Pancreas (tissue), 10 donors: ENCODE measurements at regions not wholly inside any gene's neighbourhood (a gene's known extent, or its start where the extent isn't known, plus 50 kb on each side); places are given as distances from the start of the nearest gene placed in this dataset.

ENCODE experiments used
- ATAC-seq, 4 donors: fragments of 200-7000 bp; cut with Tn5 transposase; one replicate each; pipeline versions ENCODE4 v1.8.0 to v1.9.1; 2020; ENCODE audit warnings: mild to moderate bottlenecking in 4 of 4, moderate library complexity in 4 of 4
- DNase-seq, 6 donors: peaks; one replicate each; pipeline ENCODE4 v3.0.0-alpha.2; 2020
- FAIRE-seq: peaks from 2 replicates; lab custom pipeline; 2012; peaks lifted over from hg19 to GRCh38; lab: Jason Lieb, UNC
- H3K27ac ChIP-seq, 4 donors: fragments of 200-600 bp; sonication (generic); 1 replicate in 3 of 4; 2 replicates in 1 of 4; pipeline versions ENCODE4 v1.5.0 to v1.8.0; 2020
- H3K27me3 ChIP-seq, 4 donors: fragments of 200-600 bp; one replicate each; pipeline ENCODE4 v1.8.0; 2021
- H3K36me3 ChIP-seq, 3 donors: fragments of 200-600 bp; sonication (generic) in 1 of 3; one replicate each; pipeline versions ENCODE4 v1.5.0 to v1.8.0; 2020 to 2021
- H3K4me1 ChIP-seq, 3 donors: fragments of 200-600 bp; one replicate each; pipeline ENCODE4 v1.8.0; 2021
- H3K4me3 ChIP-seq, 4 donors: fragments of 200-600 bp; sonication (generic) in 2 of 4; one replicate each; pipeline versions ENCODE4 v1.5.0 to v1.8.0; 2020 to 2021
- H3K9me3 ChIP-seq, 4 donors: fragments of 200-600 bp; one replicate each; pipeline ENCODE4 v1.8.0; 2021
- WGBS, 2 donors: extraction: QIAGEN DNeasy Blood & Tissue Kit; methylation state at CpG; one replicate each; pipeline ENCODE4 v1.1.7; 2013; 5-methylcytosine and 5-hydroxymethylcytosine counted together
- intact Hi-C, 3 donors: fragments of 100-400 bp; cut with DNase I; formaldehyde crosslinking; loops; one replicate each; pipeline versions ENCODE4 v1.11.1 to v1.14.2; 2022
- TF ChIP-seq, protein P1 (sequence below), 4 donors: fragments of 200-600 bp; sonication (generic) in 3 of 4; IDR thresholded peaks; one replicate each; pipeline versions ENCODE4 v1.5.0 to v1.8.0; 2021; ENCODE audit warnings: antibody characterized with exemption in 4 of 4
- donor health status: healthy with polysubstance abuse.
- donor health status: DM: no; HTN: no; CAD: no; lungs with moderate emphysema.
- donor health status: DM: no; HTN: no; CAD: no.
- donor health status: control.
- donor health status: control.
- donor health status: Bipolar disorder and iron deficiency.
- donor health status: DM: yes; HTN: yes; CAD: no.
- donor health status: DM: no; HTN: no; CAD: no.
- donor health status: DM: no; HTN: no; CAD: no.
- donor health status: DM: yes; HTN: yes; CAD: no.

DNA sequence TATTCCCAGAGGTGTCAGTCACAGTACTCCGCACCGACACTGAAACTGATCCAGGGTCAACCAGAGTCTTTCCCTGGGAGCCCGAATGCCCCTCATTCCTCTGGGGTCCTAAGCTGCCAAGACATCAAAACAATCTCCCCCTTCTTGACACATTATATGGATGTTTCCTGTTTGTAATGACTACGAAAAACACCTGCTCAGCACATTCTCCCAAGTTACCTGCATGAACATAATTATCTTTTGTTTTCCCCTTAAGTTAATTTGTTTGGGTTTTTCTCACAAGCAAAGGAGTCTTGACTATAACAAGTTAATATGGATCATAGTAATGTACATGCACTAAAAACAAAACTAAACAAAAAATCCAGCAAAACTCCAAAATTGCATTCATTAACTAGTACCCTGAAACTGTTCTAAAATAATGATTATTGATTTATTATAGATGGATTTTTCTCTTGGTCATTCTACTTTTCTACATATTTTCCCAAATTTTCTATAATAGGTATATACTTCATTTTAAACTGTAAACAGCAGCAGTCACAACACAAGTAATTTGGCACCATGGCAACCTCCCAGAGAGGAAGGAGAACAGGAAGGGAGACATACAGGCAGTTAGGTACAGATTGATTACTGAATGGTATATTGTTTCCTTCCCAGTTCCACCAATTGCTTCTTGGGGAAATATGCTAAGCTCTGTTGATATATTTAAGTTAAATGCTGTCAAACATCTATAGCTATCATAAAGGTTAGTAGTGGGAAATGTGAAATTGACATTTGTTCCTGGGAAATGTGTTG lies 631.5 kb downstream of the METTL15 start:
- H3K4me1 ChIP-seq = no peaks in the 10 kb centered on the region
- no peak overlapping the region for H3K4me3 ChIP-seq
- FAIRE-seq (no peak), DNase-seq (no peak), ATAC-seq (no peak)
- no peak overlapping the region for H3K27ac ChIP-seq
- intact Hi-C loops = no loop called here
- no peaks in the 10 kb centered on the region for H3K36me3 ChIP-seq
- TF ChIP-seq, protein P1, sequence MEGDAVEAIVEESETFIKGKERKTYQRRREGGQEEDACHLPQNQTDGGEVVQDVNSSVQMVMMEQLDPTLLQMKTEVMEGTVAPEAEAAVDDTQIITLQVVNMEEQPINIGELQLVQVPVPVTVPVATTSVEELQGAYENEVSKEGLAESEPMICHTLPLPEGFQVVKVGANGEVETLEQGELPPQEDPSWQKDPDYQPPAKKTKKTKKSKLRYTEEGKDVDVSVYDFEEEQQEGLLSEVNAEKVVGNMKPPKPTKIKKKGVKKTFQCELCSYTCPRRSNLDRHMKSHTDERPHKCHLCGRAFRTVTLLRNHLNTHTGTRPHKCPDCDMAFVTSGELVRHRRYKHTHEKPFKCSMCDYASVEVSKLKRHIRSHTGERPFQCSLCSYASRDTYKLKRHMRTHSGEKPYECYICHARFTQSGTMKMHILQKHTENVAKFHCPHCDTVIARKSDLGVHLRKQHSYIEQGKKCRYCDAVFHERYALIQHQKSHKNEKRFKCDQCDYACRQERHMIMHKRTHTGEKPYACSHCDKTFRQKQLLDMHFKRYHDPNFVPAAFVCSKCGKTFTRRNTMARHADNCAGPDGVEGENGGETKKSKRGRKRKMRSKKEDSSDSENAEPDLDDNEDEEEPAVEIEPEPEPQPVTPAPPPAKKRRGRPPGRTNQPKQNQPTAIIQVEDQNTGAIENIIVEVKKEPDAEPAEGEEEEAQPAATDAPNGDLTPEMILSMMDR (IDR thresholded peaks at IDR 0.05) = no peak
- 43 to 46% methylated on average over 4 of the region's 4 CpGs for WGBS, 2 donors
- H3K9me3 ChIP-seq = no peaks in the 10 kb centered on the region
- H3K27me3 ChIP-seq = no peaks in the 10 kb centered on the region

- TF ChIP-seq, protein P1 (IDR thresholded peaks at IDR 0.05) = no peak
- no peaks in the 10 kb centered on the region for H3K4me1 ChIP-seq
- H3K27me3 ChIP-seq = no peaks in the 10 kb centered on the region
- no peak for DNase-seq
- H3K9me3 ChIP-seq = no peaks in the 10 kb centered on the region
- intact Hi-C loops = no loop called here
- no peak for FAIRE-seq
- H3K4me3 ChIP-seq = no peak overlapping the region
- H3K27ac ChIP-seq = no peak overlapping the region
- H3K36me3 ChIP-seq = no peaks in the 10 kb centered on the region
- ATAC-seq = no peak
Observed at GRCh38 chr11:28738549-28738948, 630.4 kb downstream of the METTL15 start.

- intact Hi-C loops = no loop called here
- Histone ChIP-seq H3K27ac (no peak overlapping the region), H3K4me3 (no peak overlapping the region), H3K9me3 (no peaks in the 10 kb centered on the region), H3K36me3 (no peaks in the 10 kb centered on the region), H3K27me3 (no peaks in the 10 kb centered on the region), H3K4me1 (no peaks in the 10 kb centered on the region)
- ATAC-seq (no peak), FAIRE-seq (no peak), DNase-seq (no peak)
- TF ChIP-seq, protein P1 (IDR thresholded peaks at IDR 0.05) = no peak
Observed at GRCh38 chr11:28736256-28736655, 628.1 kb downstream of the METTL15 start.

DNA sequence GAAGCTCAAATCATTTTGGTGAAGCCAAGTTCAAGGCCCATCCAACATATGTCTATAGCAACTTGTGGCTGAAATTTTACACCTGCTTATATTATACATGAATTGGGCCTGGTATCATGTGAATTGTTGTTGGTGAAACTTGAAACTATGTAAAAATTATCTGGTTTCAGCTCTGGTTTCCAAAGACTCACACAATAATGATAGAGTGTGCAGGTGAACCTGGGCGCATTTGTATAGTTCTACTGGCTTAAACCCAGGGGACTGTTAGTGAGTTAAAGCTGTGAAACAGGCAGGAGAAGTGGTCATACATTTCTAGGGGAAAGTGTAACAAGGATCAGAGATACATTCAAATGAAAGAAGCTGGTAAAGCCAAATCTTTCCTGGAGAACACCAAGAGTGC lies 627.3 kb downstream of the METTL15 start:
- no peaks in the 10 kb centered on the region for H3K27me3 ChIP-seq
- no peak for DNase-seq
- TF ChIP-seq, protein P1 (IDR thresholded peaks at IDR 0.05) = no peak
- no peak overlapping the region for H3K4me3 ChIP-seq
- H3K9me3 ChIP-seq = no peaks in the 10 kb centered on the region
- no peak for FAIRE-seq
- intact Hi-C loops = no loop called here
- no peak overlapping the region for H3K27ac ChIP-seq
- 70 to 74% methylated on average over 1 of the region's 1 CpG for WGBS, 2 donors
- H3K4me1 ChIP-seq = no peaks in the 10 kb centered on the region
- ATAC-seq = no peak
- no peaks in the 10 kb centered on the region for H3K36me3 ChIP-seq

DNA sequence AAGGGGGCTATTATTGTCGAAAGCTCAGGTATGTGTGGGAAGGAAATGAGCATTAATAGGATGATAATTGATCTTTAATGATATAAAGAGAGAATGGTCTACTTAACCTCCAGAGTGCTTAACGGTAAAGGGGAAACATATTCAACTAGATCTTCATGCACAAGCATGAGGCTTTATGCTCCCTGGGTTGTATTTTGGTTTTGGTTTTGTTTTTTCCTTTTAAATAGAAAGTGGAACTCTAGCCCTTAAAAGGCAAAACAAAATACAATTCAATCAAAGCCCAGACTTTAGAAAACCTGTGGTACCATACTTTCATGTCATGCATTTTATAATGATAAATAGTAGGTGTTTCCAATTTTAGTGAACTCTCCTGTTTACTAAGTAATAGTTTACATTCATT lies 622.7 kb downstream of the METTL15 start:
- no peaks in the 10 kb centered on the region for H3K9me3 ChIP-seq
- no peaks in the 10 kb centered on the region for H3K27me3 ChIP-seq
- no peaks in the 10 kb centered on the region for H3K4me1 ChIP-seq
- no peak overlapping the region for H3K4me3 ChIP-seq
- TF ChIP-seq, protein P1 (IDR thresholded peaks at IDR 0.05) = no peak
- DNase-seq (no peak), ATAC-seq (no peak), FAIRE-seq (no peak)
- H3K36me3 ChIP-seq = no peaks in the 10 kb centered on the region
- 68 to 76% methylated on average over 2 of the region's 2 CpGs for WGBS, 2 donors
- intact Hi-C loops = no loop called here
- H3K27ac ChIP-seq = no peak overlapping the region
